HUES6 (cell line): ENCODE measurements at regions not wholly inside any gene's neighbourhood (a gene's known extent, or its start where the extent isn't known, plus 50 kb on each side); places are given as distances from the start of the nearest gene placed in this dataset.

Source experiments
- H3K27ac ChIP-seq: 2 replicates; pipeline ENCODE4 v1.7.0; 2013; ENCODE audit warnings: low read depth, mild to moderate bottlenecking, low read length, inconsistent platforms
- H3K27me3 ChIP-seq: 2 replicates; pipeline ENCODE4 v1.6.1; 2013; ENCODE audit warnings: low read length; ENCODE audit not compliant: control insufficient read depth, insufficient read depth
- H3K36me3 ChIP-seq: 2 replicates; pipeline ENCODE4 v1.6.1; 2013; ENCODE audit warnings: low read length; ENCODE audit not compliant: control insufficient read depth, insufficient read depth
- H3K4me1 ChIP-seq: 2 replicates; pipeline ENCODE4 v1.6.1; 2013; ENCODE audit warnings: low read length; ENCODE audit not compliant: control insufficient read depth, insufficient read depth
- H3K4me3 ChIP-seq: 2 replicates; pipeline ENCODE4 v1.5.1; 2013; ENCODE audit warnings: low read depth, low read length
- H3K9ac ChIP-seq: one replicate; pipeline ENCODE4 v1.6.1; 2013; ENCODE audit warnings: mild to moderate bottlenecking, low read length
- H3K9me3 ChIP-seq: 2 replicates; pipeline ENCODE4 v1.6.1; 2013; ENCODE audit warnings: low read depth, low read length; ENCODE audit not compliant: control insufficient read depth, insufficient read depth

DNA sequence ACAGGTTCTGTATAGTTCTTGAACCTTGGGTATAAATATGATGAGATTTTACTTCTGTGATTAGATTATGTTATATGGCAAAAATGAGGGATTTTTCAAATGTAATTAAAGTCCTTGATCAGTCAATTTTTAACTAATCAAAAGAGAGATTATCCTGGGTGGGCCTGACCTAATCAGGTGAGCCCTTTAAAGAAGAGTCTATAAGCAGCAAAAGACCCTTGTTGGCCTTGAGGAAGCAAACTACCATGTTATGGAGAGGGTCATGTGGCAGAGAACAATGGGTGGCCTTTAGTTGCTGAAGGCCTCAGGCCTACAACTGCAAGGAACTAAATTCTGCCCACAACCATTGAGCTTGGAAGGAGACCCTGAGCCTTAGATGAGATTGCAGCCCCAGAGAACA lies 102.5 kb upstream of the RIPOR2 start:
- H3K9ac ChIP-seq: no peak overlapping the region
- H3K4me3 ChIP-seq: no peak overlapping the region
- no peak overlapping the region for H3K27ac ChIP-seq

DNA sequence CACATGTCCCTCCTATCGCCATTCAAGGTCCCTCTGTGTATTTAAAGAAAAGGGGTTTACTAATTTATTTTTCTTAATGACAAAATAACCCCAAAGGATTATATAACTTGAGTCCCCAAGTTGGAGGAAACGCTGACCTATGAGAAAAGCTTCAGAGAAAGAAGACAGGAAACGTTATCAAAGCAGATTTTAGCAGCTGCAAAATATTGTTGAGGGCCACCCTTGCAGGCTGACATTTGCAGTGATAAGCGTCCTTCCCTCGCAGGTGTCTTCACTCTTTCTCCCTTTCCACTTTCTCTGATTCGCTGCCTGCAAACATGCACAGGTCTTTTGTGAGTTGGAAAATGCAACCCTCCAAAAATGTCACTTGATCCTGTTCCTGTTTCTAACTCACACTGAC lies 103.2 kb upstream of the RIPOR2 start:
- Histone ChIP-seq H3K9me3 (no peaks in the 10 kb centered on the region), H3K4me3 (no peak overlapping the region), H3K27ac (no peak overlapping the region), H3K9ac (no peak overlapping the region), H3K27me3 (no peaks in the 10 kb centered on the region), H3K36me3 (no peaks in the 10 kb centered on the region), H3K4me1 (peaks cover 7% of the 10 kb centered on the region; the same call in 1 of the 2 replicates)

More for the DNA sequence above, 102.5 kb upstream of the RIPOR2 start:
- H3K4me1 ChIP-seq: peaks cover 7% of the 10 kb centered on the region; the same call in 1 of the 2 replicates
- no peaks in the 10 kb centered on the region for H3K36me3 ChIP-seq
- H3K27me3 ChIP-seq: no peaks in the 10 kb centered on the region
- no peaks in the 10 kb centered on the region for H3K9me3 ChIP-seq

DNA sequence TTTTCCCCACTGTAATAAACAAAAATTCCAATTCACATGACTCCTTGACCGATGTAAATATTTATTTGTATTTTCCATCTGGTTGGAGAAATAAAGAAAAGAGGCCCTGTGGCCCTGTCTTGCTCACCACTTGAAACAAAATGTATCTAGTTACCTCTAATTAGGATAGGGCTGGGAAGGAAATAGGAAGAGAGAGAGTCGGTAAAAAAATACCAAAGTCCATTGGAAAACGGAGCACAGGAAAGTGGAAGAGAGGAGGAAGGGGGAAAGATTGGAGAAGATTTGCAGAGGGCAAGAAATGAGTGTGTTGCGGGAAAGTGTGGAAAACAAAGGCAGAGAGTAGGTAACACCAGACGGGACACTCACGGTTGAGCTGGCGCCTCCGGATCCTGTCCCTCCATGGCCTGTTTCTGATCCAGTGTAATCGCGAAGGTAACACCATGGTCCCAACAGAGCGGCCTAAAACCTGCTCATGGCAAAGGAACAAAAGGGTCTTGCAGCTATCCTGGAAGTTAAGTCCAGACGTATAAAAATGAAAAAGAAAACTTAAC lies 105.8 kb upstream of the RIPOR2 start:
- 0 out of 2 replicates have a peak, but pooled peaks cover 7% of the 10 kb centered on the region for H3K4me1 ChIP-seq
- no peak overlapping the region for H3K4me3 ChIP-seq
- H3K9ac ChIP-seq: no peak overlapping the region
- no peaks in the 10 kb centered on the region for H3K9me3 ChIP-seq
- no peaks in the 10 kb centered on the region for H3K36me3 ChIP-seq
- no peaks in the 10 kb centered on the region for H3K27me3 ChIP-seq
- H3K27ac ChIP-seq: no peak overlapping the region

DNA sequence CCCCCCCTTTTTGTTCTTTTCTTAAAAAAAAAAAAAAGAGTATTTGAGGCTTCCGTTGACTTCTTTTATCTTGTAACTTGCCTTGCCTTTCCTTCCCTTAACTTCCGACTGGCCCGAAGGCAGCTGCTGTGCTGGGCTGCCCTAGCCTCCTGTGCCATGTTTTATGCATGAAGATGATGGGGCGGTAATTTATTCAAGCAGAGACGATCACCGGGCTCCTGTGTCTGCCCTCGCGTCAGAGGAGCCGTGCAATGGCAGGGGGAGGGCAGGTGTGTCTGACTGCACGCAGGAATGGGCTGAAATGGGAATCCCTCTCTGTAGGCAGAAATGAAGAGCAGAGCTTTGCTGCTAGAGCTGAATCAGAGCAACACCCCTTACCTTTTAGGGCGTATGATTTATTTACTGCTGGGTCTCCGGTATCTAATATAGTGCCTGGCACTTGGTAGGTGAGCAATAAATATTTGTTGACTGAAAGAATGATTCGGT lies 106.3 kb upstream of the RIPOR2 start:
- Histone ChIP-seq H3K27ac (no peak overlapping the region), H3K36me3 (no peaks in the 10 kb centered on the region), H3K9me3 (no peaks in the 10 kb centered on the region), H3K4me1 (0 out of 2 replicates have a peak, but pooled peaks cover 7% of the 10 kb centered on the region), H3K27me3 (no peaks in the 10 kb centered on the region), H3K9ac (no peak overlapping the region), H3K4me3 (no peak overlapping the region)

DNA sequence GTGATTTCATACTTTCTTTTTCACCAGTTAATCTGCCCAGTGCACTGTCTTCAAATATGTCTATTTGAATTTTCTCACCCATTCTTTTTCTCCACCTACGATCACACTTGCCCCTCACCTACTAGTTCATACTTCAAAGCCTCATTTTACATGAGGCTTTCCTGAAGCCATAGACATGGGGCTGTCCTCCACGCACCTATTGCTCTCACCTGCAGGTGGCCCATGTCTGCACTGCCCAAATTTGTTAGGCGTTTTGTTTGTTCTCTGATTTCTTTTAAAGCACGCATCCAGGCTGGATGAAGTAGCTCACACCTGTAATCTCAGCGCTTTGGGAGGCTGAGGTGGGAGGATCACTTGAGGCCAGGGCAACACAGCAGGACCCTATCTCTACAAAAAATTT lies 106.8 kb upstream of the RIPOR2 start:
- Histone ChIP-seq H3K4me3 (no peak overlapping the region), H3K36me3 (no peaks in the 10 kb centered on the region), H3K9me3 (no peaks in the 10 kb centered on the region), H3K4me1 (0 out of 2 replicates have a peak, but pooled peaks cover 7% of the 10 kb centered on the region), H3K27me3 (no peaks in the 10 kb centered on the region), H3K9ac (no peak overlapping the region), H3K27ac (no peak overlapping the region)

DNA sequence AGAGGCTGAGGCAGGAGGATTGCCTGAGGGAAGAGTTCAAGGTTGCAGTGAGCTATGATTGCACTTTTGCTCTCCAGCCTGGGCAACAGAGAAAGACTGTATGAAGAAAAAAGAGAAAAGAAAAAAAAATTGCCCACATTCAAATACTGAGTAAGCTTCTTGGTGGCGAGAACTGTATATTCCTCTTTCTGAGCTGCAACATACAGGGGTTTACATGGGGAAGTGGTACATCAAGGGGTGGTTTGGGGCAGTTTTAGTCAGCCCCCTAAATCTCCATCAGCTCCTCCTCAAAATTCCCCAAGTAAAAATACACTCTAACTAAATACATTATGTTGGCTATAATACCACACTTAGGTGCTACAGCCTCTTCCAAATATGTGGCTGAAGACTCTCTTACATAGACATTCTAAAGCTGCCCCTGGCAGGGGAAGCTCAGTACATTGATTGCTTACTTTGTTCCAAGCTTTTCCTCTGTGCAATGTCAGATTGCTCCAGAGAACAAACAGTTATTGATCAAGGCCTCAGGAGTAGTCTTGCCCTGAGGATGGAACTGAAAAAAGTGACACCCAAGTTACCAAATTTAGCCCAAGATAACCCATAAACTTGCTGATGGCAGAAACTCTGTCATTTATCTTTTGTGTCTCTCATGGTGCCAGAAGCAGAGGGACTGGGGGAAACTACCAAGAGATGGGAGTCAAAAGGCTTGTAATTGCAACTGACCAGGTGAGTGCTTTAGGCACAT lies 107.4 kb upstream of the RIPOR2 start:
- H3K36me3 ChIP-seq: no peaks in the 10 kb centered on the region
- H3K4me3 ChIP-seq: no peak overlapping the region
- no peaks in the 10 kb centered on the region for H3K9me3 ChIP-seq
- 0 out of 2 replicates have a peak, but pooled peaks cover 7% of the 10 kb centered on the region for H3K4me1 ChIP-seq
- no peak overlapping the region for H3K27ac ChIP-seq
- no peaks in the 10 kb centered on the region for H3K27me3 ChIP-seq
- H3K9ac ChIP-seq: no peak overlapping the region

DNA sequence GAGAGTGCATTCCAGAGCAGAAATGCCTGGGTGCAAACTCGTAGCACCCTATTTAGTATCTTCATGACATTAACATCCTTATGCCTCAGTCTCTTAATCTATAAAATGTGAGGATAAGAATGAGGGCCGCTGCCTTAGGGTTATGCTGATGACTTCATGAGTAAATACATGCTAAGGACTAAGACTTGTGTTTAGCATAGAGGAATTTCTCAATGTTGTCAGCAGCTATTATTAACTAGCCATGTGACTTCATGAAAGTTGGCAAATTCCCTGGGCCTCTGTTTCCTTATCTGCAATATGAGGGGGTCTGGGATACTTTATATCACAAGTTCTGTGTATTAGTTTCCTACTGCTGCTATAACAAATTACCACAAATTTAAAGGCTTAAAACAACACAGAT lies 108.1 kb upstream of the RIPOR2 start:
- no peak overlapping the region for H3K9ac ChIP-seq
- no peaks in the 10 kb centered on the region for H3K27me3 ChIP-seq
- no peaks in the 10 kb centered on the region for H3K36me3 ChIP-seq
- no peak overlapping the region for H3K4me3 ChIP-seq
- H3K4me1 ChIP-seq: 0 out of 2 replicates have a peak, but pooled peaks cover 7% of the 10 kb centered on the region
- no peaks in the 10 kb centered on the region for H3K9me3 ChIP-seq
- H3K27ac ChIP-seq: no peak overlapping the region

DNA sequence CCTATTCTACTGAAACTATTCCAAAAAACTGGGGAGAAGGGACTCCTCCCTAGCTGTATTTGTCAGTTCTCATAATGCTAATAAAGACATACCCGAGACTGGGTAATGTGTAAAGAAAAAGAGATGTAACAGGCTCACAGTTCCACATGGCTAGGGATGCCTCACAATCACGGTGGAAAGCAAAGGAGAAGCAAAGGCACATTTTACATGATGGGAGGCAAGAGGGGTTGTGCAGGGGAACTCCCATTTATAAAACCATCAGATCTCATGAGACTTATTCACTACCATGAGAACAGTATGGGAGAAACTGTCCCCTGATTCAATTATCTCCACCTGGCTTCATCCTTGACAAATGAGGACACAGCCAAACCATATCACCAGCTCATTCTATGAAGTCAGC lies 111.2 kb upstream of the RIPOR2 start:
- Histone ChIP-seq H3K4me1 (0 out of 2 replicates have a peak, but pooled peaks cover 4% of the 10 kb centered on the region), H3K9me3 (no peaks in the 10 kb centered on the region), H3K27ac (no peak overlapping the region), H3K4me3 (no peak overlapping the region), H3K36me3 (no peaks in the 10 kb centered on the region), H3K27me3 (no peaks in the 10 kb centered on the region), H3K9ac (no peak overlapping the region)

DNA sequence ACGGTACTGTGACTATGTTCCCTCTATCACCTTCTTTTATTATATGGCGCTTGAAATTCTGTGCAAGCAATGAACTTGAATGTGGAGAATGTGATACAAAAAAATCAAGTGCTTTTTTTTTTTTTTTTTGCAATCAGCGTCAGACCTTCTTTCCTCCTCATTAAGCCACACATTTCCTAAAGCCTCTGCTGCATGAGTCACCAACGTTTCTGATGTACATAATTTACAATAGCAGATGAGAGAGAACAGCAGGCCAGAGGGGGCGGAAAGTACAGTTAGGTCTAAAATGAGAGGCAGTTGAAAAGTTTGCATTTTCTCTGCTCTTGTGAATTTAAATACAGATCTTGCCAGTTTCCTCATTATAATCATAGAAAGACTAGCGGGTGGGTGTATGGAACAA lies 114.6 kb upstream of the RIPOR2 start:
- Histone ChIP-seq H3K4me1 (no peaks in the 10 kb centered on the region; the same call in 1 of the 2 replicates), H3K36me3 (no peaks in the 10 kb centered on the region), H3K9me3 (no peaks in the 10 kb centered on the region), H3K9ac (no peak overlapping the region), H3K4me3 (no peak overlapping the region), H3K27ac (no peak overlapping the region), H3K27me3 (no peaks in the 10 kb centered on the region)

DNA sequence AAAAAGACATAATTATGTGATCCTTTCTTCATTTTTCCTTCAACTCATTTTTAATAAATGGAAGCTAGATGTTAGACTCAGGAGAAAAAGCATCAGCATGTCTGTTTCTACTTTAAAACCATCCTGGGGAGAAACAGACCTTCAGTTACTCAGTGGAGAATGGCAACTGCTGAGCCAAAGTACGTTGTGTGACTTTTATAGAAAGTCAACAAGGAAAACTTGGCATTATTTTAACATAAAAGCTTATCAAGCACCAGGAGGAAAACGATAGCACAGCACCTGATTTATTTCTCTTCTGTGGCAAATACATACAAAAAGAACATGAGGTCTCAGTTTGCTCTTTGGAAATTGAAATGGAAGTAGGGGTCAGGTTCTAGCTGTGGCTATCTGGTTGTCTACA lies 115.3 kb upstream of the RIPOR2 start:
- Histone ChIP-seq H3K36me3 (no peaks in the 10 kb centered on the region), H3K27me3 (no peaks in the 10 kb centered on the region), H3K9me3 (no peaks in the 10 kb centered on the region), H3K9ac (no peak overlapping the region), H3K27ac (no peak overlapping the region), H3K4me1 (no peaks in the 10 kb centered on the region; the same call in 1 of the 2 replicates), H3K4me3 (no peak overlapping the region)

DNA sequence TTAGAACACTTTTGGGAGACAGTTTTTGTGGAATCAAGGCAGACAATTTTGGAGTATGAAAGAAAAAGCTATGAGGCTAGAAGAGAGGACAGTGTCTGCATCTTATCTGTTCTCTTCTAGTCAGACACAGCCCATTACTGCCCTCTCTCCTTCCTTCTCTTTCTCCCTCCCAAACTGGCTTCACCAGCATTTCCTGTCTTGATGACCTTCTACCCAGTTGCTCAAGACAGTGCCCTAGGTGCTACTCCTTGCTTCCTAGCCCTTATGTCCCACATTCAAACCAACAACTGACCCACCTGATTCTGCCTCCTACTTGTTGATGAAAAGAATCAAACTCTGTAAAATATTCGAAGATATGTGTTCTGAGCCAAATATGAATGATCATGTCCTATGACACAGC lies 116.4 kb upstream of the RIPOR2 start:
- no peaks in the 10 kb centered on the region for H3K9me3 ChIP-seq
- H3K9ac ChIP-seq: no peak overlapping the region
- no peak overlapping the region for H3K27ac ChIP-seq
- no peaks in the 10 kb centered on the region for H3K27me3 ChIP-seq
- no peaks in the 10 kb centered on the region for H3K36me3 ChIP-seq
- H3K4me3 ChIP-seq: no peak overlapping the region
- H3K4me1 ChIP-seq: no peaks in the 10 kb centered on the region; the same call in 1 of the 2 replicates
